ENCODE measurements at regions not wholly inside any gene's neighbourhood (a gene's known extent, or its start where the extent isn't known, plus 50 kb on each side); places are given as distances from the start of the nearest gene placed in this dataset.

DNA sequence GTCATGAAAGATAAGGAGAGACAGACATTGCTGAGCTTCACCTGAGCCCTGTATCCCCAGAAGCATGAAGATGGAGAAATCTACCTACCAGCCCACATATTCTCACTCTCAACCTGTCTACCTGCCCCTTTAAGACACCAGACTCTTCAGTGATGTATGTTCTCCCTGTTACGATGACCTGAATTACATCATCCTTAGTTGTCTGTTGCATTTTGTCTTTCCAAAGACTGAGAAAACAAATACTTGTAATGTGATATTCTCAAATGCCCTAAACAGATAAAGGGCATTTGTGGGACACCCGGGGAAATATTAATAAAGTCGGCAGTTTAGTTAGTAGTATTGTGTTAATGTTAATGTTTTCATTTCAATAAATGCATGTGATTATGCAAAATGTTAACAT lies 305.8 kb upstream of the IGFBP3 start:
- TF ChIP-seq, protein P1, sequence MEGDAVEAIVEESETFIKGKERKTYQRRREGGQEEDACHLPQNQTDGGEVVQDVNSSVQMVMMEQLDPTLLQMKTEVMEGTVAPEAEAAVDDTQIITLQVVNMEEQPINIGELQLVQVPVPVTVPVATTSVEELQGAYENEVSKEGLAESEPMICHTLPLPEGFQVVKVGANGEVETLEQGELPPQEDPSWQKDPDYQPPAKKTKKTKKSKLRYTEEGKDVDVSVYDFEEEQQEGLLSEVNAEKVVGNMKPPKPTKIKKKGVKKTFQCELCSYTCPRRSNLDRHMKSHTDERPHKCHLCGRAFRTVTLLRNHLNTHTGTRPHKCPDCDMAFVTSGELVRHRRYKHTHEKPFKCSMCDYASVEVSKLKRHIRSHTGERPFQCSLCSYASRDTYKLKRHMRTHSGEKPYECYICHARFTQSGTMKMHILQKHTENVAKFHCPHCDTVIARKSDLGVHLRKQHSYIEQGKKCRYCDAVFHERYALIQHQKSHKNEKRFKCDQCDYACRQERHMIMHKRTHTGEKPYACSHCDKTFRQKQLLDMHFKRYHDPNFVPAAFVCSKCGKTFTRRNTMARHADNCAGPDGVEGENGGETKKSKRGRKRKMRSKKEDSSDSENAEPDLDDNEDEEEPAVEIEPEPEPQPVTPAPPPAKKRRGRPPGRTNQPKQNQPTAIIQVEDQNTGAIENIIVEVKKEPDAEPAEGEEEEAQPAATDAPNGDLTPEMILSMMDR (IDR thresholded peaks at IDR 0.05), result no peak

DNA sequence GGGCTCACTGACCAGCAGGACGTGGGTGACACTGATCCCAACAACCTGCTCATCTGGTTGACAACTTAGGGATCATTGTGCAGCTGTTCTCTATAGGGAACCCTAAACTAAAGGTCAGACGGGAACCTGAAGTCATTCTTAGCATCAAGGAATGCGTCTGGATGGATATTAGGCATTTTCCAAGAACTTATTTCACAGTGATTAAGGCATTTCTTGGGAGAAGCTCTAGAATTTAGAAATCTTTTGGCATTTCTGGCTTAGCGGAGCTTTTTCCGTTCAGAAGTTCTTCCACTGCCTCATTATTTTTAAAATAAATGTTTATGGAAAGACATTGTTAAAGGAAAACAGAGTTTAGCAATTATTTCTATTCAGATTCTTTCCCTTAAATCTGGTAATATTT lies 303.3 kb upstream of the IGFBP3 start:
- TF ChIP-seq, protein P1 (IDR thresholded peaks at IDR 0.05), result no peak

DNA sequence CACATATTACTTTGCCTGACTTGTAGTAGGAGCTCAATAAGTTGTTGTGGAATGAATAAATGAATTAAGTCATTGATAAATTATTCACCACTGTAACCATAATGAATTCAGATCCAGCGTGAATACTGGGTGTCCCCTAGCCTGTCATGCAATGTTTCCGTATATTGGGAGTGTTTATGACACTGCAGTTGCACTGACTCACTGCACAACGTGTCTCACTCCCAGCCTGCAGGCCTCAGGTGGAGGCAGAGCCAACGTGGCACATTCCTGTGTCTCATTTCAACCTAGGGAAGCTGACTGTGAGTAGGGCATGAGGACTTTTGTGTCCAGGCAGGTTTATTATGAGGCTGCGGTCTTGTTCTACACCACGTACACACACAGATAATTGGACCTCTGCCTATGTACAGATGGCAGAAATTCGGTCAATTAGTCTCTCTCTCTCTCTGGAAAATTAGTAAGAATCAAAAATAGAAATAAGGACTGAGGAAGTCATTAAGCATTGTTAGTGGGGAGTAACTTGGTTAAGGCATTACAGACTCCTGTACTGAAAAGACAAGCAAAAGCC lies 299.1 kb upstream of the IGFBP3 start:
- TF ChIP-seq, protein P1 (IDR thresholded peaks at IDR 0.05), result no peak

DNA sequence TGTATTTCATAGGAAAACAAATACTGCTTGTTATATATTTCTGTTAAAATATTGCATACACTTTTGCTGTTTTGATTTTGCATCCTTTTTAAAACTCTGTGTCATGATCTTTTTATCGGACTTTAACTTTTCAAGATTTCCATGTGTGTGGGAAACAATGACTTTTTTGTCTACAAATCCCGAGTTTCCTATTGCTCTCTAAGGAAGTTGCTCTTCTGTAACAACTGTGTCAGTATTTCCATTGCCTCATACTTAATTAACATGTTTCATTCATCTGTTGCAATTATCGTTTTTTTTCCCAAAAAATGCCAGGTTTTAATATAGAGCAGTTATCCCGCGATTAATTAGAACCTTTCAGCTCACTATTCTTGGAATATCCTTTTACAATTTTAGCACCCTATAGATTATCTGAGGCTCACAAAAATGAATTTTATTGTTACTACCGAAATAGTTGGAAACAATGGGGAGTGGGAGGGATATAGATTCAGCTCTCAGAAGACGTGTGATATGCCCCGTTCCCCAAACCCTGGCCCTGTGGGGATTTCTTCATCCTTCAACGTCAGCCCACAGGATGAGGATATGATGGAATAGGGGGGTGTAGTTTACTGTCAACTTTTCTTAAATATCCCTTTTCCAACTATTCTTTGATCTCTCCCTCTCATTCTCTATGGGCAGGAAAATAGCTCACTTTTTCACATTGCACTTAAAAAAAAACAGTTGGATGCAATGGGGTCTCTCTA lies 297.6 kb upstream of the IGFBP3 start:
- TF ChIP-seq, protein P1 (IDR thresholded peaks at IDR 0.05), result no peak

DNA sequence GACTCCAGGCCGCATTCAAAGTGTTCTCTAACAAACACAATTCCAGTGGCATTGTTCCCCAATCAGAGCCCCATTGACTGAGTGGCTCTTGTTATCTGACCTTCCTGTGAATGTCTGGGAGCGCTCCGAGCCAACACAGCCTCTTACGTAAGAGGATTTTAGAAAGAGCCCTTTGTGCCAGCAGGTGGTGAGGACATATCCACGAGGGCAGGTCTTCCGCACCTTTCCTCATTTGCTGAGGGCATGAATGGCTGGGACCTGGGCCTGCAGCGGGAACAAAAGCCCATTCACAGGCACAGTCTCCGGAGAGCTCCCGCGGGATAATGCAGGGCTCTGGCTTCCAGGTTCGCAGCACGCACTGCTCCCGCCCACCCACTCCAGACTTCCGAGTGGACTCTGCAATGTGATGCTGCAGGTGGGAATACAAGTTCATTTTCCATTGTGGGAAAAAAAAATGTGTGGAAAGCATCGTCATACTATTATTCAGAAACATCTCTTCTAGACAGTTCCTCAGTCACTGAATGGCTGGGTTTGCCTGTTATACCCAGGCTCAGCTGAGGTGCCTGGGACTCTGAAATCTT lies 295.0 kb upstream of the IGFBP3 start:
- TF ChIP-seq, protein P1 (IDR thresholded peaks at IDR 0.05), result no peak

DNA sequence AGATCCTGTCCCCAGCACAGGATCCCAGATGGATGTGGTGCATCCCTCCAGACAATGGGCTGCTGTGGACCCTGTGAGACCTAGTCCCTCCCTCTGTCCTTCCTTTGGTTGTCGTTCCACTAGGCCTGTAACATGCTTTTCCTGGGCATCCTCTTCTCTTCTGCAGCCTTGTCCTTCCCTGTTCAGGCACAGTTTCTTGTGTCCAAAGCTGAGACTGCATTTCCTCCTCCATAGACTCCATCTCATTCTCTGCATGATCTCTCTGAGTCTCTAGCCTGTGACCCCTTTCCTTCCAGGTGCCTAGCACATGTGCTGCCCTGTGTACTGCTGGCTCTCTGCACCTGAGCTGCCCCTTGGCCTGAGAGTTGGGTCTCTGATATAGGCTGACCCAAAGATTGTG lies 293.5 kb upstream of the IGFBP3 start:
- TF ChIP-seq, protein P1 (IDR thresholded peaks at IDR 0.05), result no peak

DNA sequence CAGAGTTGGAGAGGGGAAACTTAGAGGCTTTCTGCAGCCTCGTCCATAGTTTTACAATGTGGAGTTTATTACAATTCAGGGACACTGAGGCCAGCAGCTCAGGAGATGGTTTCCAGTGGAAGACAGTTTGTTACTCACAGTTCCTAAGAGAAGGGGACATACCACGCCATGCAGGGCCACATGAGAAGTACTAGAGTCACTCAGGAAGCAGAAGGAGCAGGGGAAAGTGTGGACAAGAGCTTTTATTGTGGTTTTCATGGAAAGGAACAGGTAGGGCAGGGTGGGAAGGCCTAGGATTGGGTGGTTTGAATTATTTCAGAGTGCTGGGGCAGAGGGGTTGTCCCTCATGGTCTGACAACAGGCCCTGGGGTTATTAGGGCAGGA lies 292.1 kb upstream of the IGFBP3 start:
- TF ChIP-seq, protein P1 (IDR thresholded peaks at IDR 0.05), result no peak

Measured in LNCAP (cell line).